IMR-90 (cell line): ENCODE measurements at regions not wholly inside any gene's neighbourhood (a gene's known extent, or its start where the extent isn't known, plus 50 kb on each side); places are given as distances from the start of the nearest gene placed in this dataset.

Source experiments
- ATAC-seq: fragments of 200-7000 bp; cut with Tn5 transposase; 2 replicates; pipeline ENCODE4 v1.9.1; 2020; ENCODE audit warnings: low read depth, mild to moderate bottlenecking, moderate library complexity
- BruUV-seq: library from RNA; stranded (reverse); fragments of 400-500 nt; replicated peaks from 2 replicates; lab custom pipeline; 2021; lab: Mats Ljungman, UMichigan
- CTCF ChIA-PET: fragments of 300-600 bp; formaldehyde crosslinking; extraction: SDS; loops from one replicate; lab custom pipeline; 2021; ENCODE audit warnings: antibody characterized with exemption; lab: Yijun Ruan, JAX
- POLR2A ChIA-PET: fragments of 300-600 bp; sonication (Branson Sonifier 250); formaldehyde crosslinking; loops from one replicate; lab custom pipeline; 2022; ENCODE audit warnings: antibody characterized with exemption; ENCODE audit not compliant: unreplicated experiment; lab: Charles Lee
- DNase-seq: peaks from one replicate; pipeline ENCODE4 v3.0.0; 2013
- H2AFZ ChIP-seq: replicated peaks from 2 replicates; pipeline ENCODE3; 2013; ENCODE audit warnings: low read length, mild to moderate bottlenecking; ENCODE audit not compliant: poor library complexity
- H2AK5ac ChIP-seq: 2 replicates; pipeline ENCODE4 v1.6.1; 2013; ENCODE audit warnings: low read depth, low read length, inconsistent platforms
- H2AK9ac ChIP-seq: replicated peaks from 2 replicates; pipeline ENCODE3; 2013; ENCODE audit warnings: mild to moderate bottlenecking, low read depth, low read length, moderate library complexity; ENCODE audit not compliant: poor library complexity
- H2BK120ac ChIP-seq: 2 replicates; pipeline ENCODE4 v1.6.1; 2013; ENCODE audit warnings: low read depth, low read length, inconsistent platforms
- H2BK15ac ChIP-seq: 3 replicates; pipeline ENCODE4 v1.6.1; 2013; ENCODE audit warnings: low read depth, low read length, inconsistent platforms
- H2BK20ac ChIP-seq: 2 replicates; pipeline ENCODE4 v1.6.1; 2013; ENCODE audit warnings: low read depth, mild to moderate bottlenecking, inconsistent platforms, low read length, moderate library complexity
- H2BK5ac ChIP-seq: 2 replicates; pipeline ENCODE4 v1.6.1; 2013; ENCODE audit warnings: mild to moderate bottlenecking, low read depth, low read length, inconsistent platforms; ENCODE audit not compliant: poor library complexity, severe bottlenecking
- H3K14ac ChIP-seq: replicated peaks from 2 replicates; pipeline ENCODE4 v1.6.1; 2013; ENCODE audit warnings: low read depth, low read length, inconsistent platforms
- H3K18ac ChIP-seq: 2 replicates; pipeline ENCODE4 v1.6.1; 2013; ENCODE audit warnings: low read depth, low read length, control low read depth
- H3K23ac ChIP-seq: 2 replicates; pipeline ENCODE4 v1.6.1; 2013; ENCODE audit warnings: low read depth, low read length, inconsistent platforms
- H3K27ac ChIP-seq: 2 replicates; pipeline ENCODE4 v1.5.1; 2013; ENCODE audit warnings: mild to moderate bottlenecking, control low read depth, low read length; ENCODE audit not compliant: insufficient read depth
- H3K27me3 ChIP-seq: 2 replicates; pipeline ENCODE4 v1.6.1; 2013; ENCODE audit warnings: low read length; ENCODE audit not compliant: control insufficient read depth, insufficient read depth
- H3K36me3 ChIP-seq: 2 replicates; pipeline ENCODE4 v1.6.1; 2013; ENCODE audit warnings: low read length, mixed read lengths; ENCODE audit not compliant: control insufficient read depth, insufficient read depth
- H3K4ac ChIP-seq: 2 replicates; pipeline ENCODE4 v1.6.1; 2013; ENCODE audit warnings: low read depth, low read length, inconsistent platforms
- H3K4me1 ChIP-seq: 2 replicates; pipeline ENCODE4 v1.6.1; 2013; ENCODE audit warnings: low read length, mixed read lengths; ENCODE audit not compliant: control insufficient read depth, insufficient read depth
- H3K4me2 ChIP-seq: 2 replicates; pipeline ENCODE4 v1.6.1; 2013; ENCODE audit warnings: low read depth, mild to moderate bottlenecking, control low read depth, low read length, moderate library complexity
- H3K4me3 ChIP-seq: 2 replicates; pipeline ENCODE4 v1.5.1; 2013; ENCODE audit warnings: low read depth, mild to moderate bottlenecking, control low read depth, low read length, moderate library complexity; ENCODE audit not compliant: insufficient read depth
- H3K56ac ChIP-seq: 2 replicates; pipeline ENCODE4 v1.6.1; 2013; ENCODE audit warnings: low read length, inconsistent platforms; ENCODE audit not compliant: insufficient read depth; ENCODE audit errors: extremely low read depth
- H3K79me1 ChIP-seq, 2 experiments: 2 replicates each; pipeline ENCODE4 v1.6.1; 2013; ENCODE audit warnings: low read length in 2 of 2, inconsistent platforms in 1 of 2, low read depth in 1 of 2
- H3K9ac ChIP-seq: 2 replicates; pipeline ENCODE4 v1.6.1; 2013; ENCODE audit warnings: low read depth, low read length, control low read depth
- H3K9me1 ChIP-seq: 2 replicates; pipeline ENCODE4 v1.6.1; 2013; ENCODE audit warnings: low read length, inconsistent platforms; ENCODE audit not compliant: insufficient read depth
- H3K9me3 ChIP-seq: 2 replicates; pipeline ENCODE4 v1.6.1; 2013; ENCODE audit warnings: low read length; ENCODE audit not compliant: control insufficient read depth, insufficient read depth
- H4K20me1 ChIP-seq: 2 replicates; pipeline ENCODE4 v1.6.1; 2013; ENCODE audit warnings: low read length, inconsistent platforms; ENCODE audit not compliant: insufficient read depth
- H4K5ac ChIP-seq: 2 replicates; pipeline ENCODE4 v1.6.1; 2013; ENCODE audit warnings: mild to moderate bottlenecking, low read depth, low read length, control low read depth
- H4K8ac ChIP-seq, 2 experiments: 2 replicates each; pipeline ENCODE4 v1.6.1; 2013; ENCODE audit warnings: low read depth in 2 of 2, low read length in 2 of 2, control low read depth in 1 of 2, inconsistent platforms in 1 of 2
- H4K91ac ChIP-seq: 2 replicates; pipeline ENCODE4 v1.6.1; 2013; ENCODE audit warnings: low read depth, low read length, inconsistent platforms; ENCODE audit not compliant: insufficient read depth
- BHLHE40 ChIP-seq: fragments of 150-350 bp; IDR thresholded peaks from 2 replicates; pipeline ENCODE4 v1.6.1; 2016; ENCODE audit warnings: mild to moderate bottlenecking, low read depth, low read length
- CEBPB ChIP-seq: IDR thresholded peaks from 2 replicates; pipeline ENCODE4 v1.6.1; 2012; ENCODE audit warnings: low read depth, low read length, improper control_type of control experiment
- CHD1 ChIP-seq: IDR thresholded peaks from 2 replicates; pipeline ENCODE4 v1.6.1; 2012; ENCODE audit warnings: low read depth, low read length, improper control_type of control experiment
- CTCF ChIP-seq: conservative IDR thresholded peaks from 2 replicates; pipeline ENCODE4 v1.5.1; 2012; ENCODE audit warnings: mild to moderate bottlenecking, low read depth, low read length, improper control_type of control experiment
- ELK1 ChIP-seq: fragments of 150-350 bp; IDR thresholded peaks from 2 replicates; pipeline ENCODE4 v1.6.1; 2016; ENCODE audit warnings: low read depth, mild to moderate bottlenecking, low read length, moderate library complexity, borderline replicate concordance
- FOS ChIP-seq: fragments of 150-350 bp; IDR thresholded peaks from 2 replicates; pipeline ENCODE4 v1.6.1; 2016; ENCODE audit warnings: low read depth, low read length
- MAFK ChIP-seq: IDR thresholded peaks from 2 replicates; pipeline ENCODE4 v1.6.1; 2012; ENCODE audit warnings: low read depth, low read length, improper control_type of control experiment
- MAZ ChIP-seq: IDR thresholded peaks from 2 replicates; pipeline ENCODE4 v1.6.1; 2012; ENCODE audit warnings: low read depth, mild to moderate bottlenecking, low read length, improper control_type of control experiment, moderate library complexity, borderline replicate concordance
- MXI1 ChIP-seq: IDR thresholded peaks from 2 replicates; pipeline ENCODE4 v1.6.1; 2012; ENCODE audit warnings: low read depth, mild to moderate bottlenecking, low read length, moderate library complexity, borderline replicate concordance
- NFE2L2 ChIP-seq: fragments of 150-350 bp; IDR thresholded peaks from 2 replicates; pipeline ENCODE4 v1.6.1; 2016; ENCODE audit warnings: low read depth, mild to moderate bottlenecking, low read length
- POLR2A ChIP-seq: IDR thresholded peaks from 2 replicates; pipeline ENCODE4 v1.6.1; 2012; ENCODE audit warnings: mild to moderate bottlenecking, low read depth, low read length
- RAD21 ChIP-seq: IDR thresholded peaks from 2 replicates; pipeline ENCODE4 v1.6.1; 2012; ENCODE audit warnings: low read length, improper control_type of control experiment
- RCOR1 ChIP-seq: IDR thresholded peaks from 2 replicates; pipeline ENCODE4 v1.6.1; 2012; ENCODE audit warnings: mild to moderate bottlenecking, low read length, improper control_type of control experiment; ENCODE audit not compliant: insufficient replicate concordance
- RFX5 ChIP-seq: IDR thresholded peaks from 2 replicates; pipeline ENCODE4 v1.8.0; 2012; ENCODE audit warnings: low read depth, mild to moderate bottlenecking, low read length, moderate library complexity
- SMC3 ChIP-seq: fragments of 150-350 bp; IDR thresholded peaks from 2 replicates; pipeline ENCODE4 v1.6.1; 2016; ENCODE audit warnings: low read depth, mild to moderate bottlenecking, antibody characterized with exemption, low read length, moderate library complexity
- USF2 ChIP-seq: fragments of 150-350 bp; IDR thresholded peaks from 2 replicates; pipeline ENCODE4 v1.6.1; 2017; ENCODE audit warnings: mild to moderate bottlenecking, antibody characterized with exemption, low read length, low read depth
- WGBS, 2 experiments: methylation state at CpG; one replicate each; pipeline versions ENCODE4 v1.1.5 to v1.1.7; 2013; ENCODE audit warnings: missing lambda C conversion rate in 2 of 2; ENCODE audit not compliant: insufficient read length in 1 of 2; ENCODE audit errors: extremely low coverage in 2 of 2; 5-methylcytosine and 5-hydroxymethylcytosine counted together
- dilution Hi-C: fragments of 300-500 bp; cut with HindIII; formaldehyde crosslinking; loops from one replicate; pipeline ENCODE4 v1.14.3; 2018; ENCODE audit warnings: low sequenced_read_pairs; ENCODE audit not compliant: unreplicated experiment
- in situ Hi-C: fragments of 300-500 bp; cut with MboI; formaldehyde crosslinking; loops from 3 replicates; pipeline ENCODE4 v1.14.3; 2019; ENCODE audit warnings: low sequenced_read_pairs, inconsistent platforms, mixed read lengths
- intact Hi-C: fragments of 100-400 bp; cut with micrococcal nuclease; formaldehyde crosslinking; loops from 2 replicates; pipeline ENCODE4 v1.10.0; 2022

- Histone ChIP-seq H3K4me1 (no peaks in the 10 kb centered on the region), H3K23ac (no peak overlapping the region), H2AK9ac (no peak overlapping the region), H4K20me1 (no peaks in the 10 kb centered on the region), H3K4me3 (no peak overlapping the region), H2AFZ (no peak overlapping the region), H2BK120ac (no peak overlapping the region), H3K4ac (no peak overlapping the region), H2BK5ac (no peak overlapping the region), H4K91ac (no peak overlapping the region), H3K27ac (no peak overlapping the region), H4K5ac (no peak overlapping the region), H3K9me3 (no peaks in the 10 kb centered on the region), H3K18ac (no peak overlapping the region), H2AK5ac (no peak overlapping the region), H2BK20ac (no peak overlapping the region), H3K79me1 (no peaks in the 10 kb centered on the region), H3K27me3 (no peaks in the 10 kb centered on the region), H3K36me3 (no peaks in the 10 kb centered on the region), H3K56ac (no peak overlapping the region), H2BK15ac (no peak overlapping the region), H3K4me2 (no peak overlapping the region), H3K14ac (no peak overlapping the region), H3K9me1 (no peaks in the 10 kb centered on the region), H4K8ac (no peak overlapping the region), H3K9ac (no peak overlapping the region)
- ChIA-PET CTCF (no interaction called here), POLR2A (no interaction called here)
- 82% methylated on average over 2 of the region's 6 CpGs; no CpG with 5 or more reads in 1 of the 2 experiments for WGBS, 2 experiments
- ATAC-seq, result no peak
- in situ Hi-C loops (no loop called here), dilution Hi-C loops (no loop called here), intact Hi-C loops (loop anchor here (10.0 kb wide), 1 partner anchor 282 kb away; no protein-coding TSS in a partner anchor)
- no peak for DNase-seq
- no TSS peak for BruUV-seq
- TF ChIP-seq CHD1 (no peak), RFX5 (no peak), BHLHE40 (no peak), FOS (no peak), RCOR1 (no peak), CTCF (no peak), SMC3 (no peak), POLR2A (no peak), NFE2L2 (no peak), ELK1 (no peak), USF2 (no peak), MXI1 (no peak), CEBPB (no peak), RAD21 (no peak), MAZ (no peak), MAFK (no peak)
Observed at GRCh38 chr12:43052441-43052840, 462.9 kb upstream of the PRICKLE1 start.
